GM19455 (cell line): ENCODE measurements at regions not wholly inside any gene's neighbourhood (a gene's known extent, or its start where the extent isn't known, plus 50 kb on each side); places are given as distances from the start of the nearest gene placed in this dataset.
"Not testable (repeated sequence)": the region's sequence is repeated elsewhere in the genome, so short reads cannot be mapped to it uniquely, and the experiment has no call there.

Experiments
- ATAC-seq: cut with Tn5 transposase; IDR thresholded peaks from one replicate; pipeline ENCODE4 v1.9.1; 2021; ENCODE audit not compliant: unreplicated experiment

DNA sequence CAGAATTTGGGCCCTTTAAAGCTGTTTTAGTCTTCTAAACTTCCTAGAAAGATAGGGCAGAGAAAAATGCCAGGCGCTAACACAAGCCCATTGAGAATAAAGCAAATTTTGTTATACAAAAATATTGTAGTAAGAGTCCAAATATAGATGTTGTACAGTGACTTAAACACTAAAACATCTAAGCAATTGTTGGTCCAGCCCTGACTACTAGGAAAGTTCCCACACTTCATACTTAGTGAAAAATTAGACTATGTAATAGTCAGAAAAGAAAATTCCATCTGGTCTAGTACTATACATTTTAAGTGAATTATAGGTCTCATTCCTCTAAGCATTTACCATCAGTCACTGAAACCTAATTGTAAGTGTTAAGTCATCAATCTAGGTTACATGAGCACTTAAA lies 1518.3 kb upstream of the SLC10A2 start:
- ATAC-seq: no peak

DNA sequence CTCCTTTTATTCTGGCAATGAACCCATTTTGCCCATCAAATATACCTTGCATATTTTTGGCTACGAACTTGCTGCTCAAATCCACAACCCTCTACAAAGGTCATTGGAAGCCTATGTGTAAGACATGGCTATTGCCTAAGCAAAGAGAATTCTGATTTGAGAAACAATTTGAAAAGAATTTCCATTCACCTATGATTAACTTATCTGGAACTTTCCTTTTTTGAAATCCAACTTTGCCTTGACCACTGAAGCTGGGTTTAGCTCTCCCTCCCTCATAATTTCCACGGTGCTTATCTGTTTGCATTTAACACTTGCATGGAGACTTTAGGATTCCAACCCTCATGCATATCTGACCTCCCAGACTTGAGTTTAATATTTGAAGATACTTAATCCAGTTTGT lies 1514.7 kb upstream of the SLC10A2 start:
- no peak for ATAC-seq

DNA sequence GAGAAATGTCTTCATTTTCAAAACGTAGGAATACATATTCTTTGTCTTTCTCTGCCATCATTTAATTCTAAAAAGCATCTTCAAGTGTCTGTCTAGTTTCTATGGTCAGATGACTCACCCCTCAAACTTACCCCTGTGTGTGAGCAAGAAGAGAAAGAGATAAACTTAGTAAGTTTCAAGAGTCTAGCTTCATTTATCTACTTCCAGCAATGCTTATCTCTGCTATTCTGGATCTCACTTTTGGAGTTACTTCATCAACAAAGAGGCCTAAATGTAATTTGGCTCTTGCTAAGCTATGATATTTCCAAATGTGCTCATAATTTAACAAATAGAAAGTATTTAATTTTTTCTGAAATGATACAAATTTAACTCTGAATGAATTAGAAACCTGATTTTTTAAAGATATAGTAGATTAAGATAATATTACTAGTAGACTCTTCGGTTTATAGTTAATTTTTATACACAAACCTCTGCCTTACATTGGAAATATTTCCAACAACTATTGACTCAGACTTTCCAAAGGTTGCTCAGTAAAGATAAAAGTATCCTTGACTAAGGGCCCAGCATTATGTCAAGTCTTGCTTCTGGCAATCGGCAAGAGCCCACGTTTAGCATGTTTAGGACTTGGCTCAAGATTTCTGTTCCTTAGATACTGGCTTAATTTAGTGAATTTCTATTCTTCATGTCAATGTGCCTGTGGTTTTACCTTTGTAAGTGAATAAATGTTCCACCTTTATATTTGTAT lies 1511.0 kb upstream of the SLC10A2 start:
- ATAC-seq: no peak

DNA sequence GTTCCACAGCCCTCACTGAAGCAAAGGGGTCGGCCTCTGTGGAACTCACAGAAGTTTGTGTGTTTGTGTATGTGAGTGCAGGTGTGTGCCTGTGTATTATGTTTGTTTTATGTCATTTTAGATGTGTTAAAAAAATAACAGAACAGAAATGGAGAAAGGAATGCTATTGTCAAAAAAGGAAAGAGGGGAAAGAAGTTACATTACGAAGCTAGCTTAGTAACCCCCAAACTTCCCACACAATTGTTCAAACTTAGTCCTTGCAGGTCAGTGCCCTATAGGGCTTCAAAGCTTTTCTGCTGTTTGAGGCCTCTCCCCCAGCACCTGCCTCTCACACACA lies 1505.6 kb upstream of the SLC10A2 start:
- ATAC-seq: no peak

DNA sequence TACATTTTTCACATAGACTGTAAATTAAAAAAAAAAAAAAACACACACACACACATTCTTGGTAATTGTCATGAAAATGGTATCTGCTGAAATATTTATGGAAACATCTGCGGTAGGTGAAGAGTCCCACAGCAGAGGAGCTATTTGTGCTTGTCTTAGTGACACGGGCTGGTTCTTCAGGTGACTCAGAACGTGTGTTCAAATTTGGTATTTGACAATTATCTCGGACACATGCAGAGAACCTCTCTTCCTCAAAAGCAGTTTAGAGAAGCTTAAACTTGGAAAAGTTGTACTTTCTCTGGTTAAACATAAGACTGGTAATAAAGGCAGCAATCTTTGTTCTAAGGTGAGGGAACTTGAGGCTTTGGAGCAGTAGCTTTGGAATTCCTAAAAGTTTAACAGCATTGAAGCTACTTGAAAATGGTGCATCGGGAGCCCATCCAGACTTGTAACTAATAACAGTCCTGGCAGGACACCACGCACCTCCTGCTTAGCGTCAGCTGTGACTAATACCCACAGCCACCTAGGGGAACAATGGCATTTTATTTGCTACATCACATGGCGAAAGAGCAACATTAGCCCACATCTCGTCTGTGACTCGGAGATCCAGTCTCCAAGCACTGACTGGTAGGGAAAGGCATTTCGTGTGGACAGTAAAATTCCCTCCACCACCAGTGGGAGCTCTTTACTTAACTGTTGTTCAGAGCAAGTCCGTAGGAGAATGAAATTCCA lies 1505.1 kb upstream of the SLC10A2 start:
- no peak for ATAC-seq

DNA sequence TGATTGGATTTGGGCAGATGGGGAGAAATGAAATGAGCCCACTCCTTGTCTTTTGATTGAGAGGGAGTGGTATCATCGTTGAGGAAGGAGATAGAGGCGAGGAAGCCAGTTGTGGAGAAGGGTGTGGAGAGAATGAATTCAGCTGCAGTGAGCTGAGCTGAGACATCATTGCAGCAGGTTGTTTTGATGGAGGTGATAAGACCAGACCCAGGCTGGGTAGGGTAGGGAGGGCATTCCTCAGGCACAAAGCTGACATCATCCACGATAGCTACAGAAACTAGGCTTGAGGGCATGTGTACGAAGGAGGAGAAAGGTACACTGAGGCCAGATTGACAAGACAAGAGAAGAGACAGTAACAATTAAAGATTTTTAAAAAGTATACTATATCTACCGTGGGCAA lies 1500.9 kb upstream of the SLC10A2 start:
- no peak for ATAC-seq

DNA sequence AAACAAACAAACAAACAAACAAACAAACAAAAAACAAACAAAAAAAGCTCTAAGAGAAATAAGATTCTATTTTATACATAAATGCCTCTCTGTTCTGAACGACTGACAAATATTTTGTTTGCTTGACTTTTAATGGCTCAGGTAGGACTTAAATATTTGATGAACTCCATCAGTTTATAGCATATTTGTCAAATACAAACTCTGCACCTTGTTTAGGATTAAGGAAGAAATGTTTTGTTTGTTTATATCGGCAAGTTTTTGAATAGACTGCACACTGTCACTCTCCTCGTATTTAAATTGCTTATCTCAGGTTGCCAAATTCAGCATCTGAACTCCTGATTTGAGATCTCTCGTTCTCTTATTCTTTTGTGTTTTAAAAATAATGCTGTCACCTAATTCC lies 1499.7 kb upstream of the SLC10A2 start:
- no peak for ATAC-seq

DNA sequence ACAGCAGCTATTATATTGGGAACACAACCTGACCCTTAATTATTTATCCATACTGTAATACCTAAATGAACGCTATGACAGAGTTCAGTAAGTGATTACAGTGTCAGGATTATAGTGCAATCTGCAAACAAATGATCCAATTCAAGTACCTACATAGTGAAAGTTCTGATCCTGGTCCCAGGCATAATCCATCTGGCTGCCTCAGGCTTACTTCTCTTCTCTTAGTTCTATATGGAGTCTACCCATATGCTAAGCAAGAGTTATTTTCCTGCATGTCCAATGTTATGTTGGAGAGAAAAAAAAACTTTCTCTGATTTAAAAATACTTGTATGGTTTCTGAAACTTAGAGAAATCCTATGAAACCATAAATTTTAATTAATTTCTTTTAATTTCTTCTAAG lies 1487.7 kb upstream of the SLC10A2 start:
- ATAC-seq: no peak

DNA sequence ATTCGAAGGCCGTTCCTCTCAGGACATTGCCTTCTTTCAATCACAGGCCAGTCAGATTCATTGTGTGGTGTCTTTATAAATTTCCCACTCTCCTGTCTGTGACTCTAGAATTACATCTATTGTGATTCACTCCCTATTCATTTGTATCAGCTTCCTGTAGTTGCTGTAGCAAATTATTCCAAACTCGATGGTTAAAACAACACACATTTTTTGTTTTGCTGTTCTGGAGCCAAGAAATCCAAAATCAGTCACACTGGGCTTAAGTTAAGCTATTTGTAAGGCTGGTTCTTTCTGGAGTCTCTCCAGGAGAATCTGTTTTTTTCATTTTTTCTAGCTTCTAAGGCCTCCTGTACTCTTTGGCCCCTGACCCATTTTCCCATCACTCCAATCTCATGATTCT lies 1487.0 kb upstream of the SLC10A2 start:
- ATAC-seq: no peak

DNA sequence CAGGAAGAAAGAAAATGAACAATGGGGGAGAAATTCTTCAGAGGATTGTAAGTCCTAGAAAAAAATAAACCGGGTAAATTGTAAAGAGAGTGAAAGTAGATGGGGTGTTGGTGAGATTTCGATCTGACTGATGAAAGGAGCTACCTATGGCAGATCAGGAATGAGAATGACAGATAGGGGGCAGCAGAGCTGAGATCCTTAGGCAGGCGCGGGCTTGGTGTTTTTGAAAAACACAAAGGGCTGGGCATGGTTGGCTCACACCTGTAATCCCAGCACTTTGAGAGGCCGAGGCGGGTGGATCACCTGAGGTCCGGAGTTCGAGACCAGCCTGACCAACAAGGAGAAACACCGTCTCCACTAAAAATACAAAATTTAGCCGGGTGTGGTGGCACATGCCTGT lies 1468.6 kb upstream of the SLC10A2 start:
- no peak for ATAC-seq

DNA sequence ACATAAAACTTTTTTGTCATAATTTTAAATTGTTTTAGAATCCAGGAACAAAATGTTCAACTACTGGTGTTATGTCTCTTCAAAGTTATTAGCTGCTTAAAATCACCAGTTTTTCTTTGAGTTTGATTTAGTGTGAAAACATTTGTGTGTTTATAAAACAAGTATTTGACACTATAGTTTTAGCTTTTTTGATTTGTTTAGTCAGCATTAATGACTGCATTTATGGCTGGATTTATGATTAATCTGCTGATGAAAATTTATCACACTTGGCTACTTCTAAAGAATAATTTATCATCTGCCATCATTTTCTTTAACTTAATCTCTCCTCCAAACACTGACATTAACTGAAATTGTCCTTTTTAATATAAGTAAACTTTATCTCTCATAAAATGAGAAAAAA lies 1465.9 kb upstream of the SLC10A2 start:
- no peak for ATAC-seq

DNA sequence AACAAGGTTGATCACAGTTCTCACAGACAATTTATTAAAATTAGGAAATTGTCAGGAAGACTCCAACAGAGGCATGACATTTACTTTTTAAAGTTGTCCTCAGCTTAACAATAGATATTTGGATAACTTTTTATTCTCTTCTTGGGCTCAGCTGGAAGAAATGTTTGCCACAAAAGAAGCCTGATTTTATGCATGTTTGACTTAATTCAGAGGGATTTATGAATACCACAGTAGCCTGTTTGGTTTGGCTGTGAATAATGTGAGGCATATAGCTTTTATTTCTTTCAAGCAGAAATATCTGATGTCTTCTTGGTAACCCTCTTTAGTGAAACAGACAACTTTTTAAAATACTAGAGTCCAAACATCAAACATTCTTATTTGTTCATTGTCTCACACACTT lies 1464.5 kb upstream of the SLC10A2 start:
- ATAC-seq: no peak

DNA sequence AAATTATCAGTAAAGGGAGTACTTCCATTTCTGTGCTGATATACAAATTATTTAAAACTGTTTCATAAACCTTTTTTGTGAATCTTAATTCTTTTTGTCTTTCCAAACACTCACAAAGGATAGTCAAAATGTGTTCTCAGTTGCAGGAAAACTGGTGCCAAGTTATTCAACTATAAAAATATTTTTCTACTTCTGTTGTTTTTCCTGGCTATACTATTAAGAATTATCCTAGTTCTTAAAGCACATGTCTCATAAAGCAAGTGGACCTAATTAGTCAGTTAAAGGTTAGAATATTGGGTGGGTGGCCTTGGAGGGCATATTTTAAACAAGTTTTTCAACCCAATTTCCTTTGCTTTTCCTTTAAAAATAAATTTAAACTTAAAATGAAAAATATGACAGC lies 1460.3 kb upstream of the SLC10A2 start:
- no peak for ATAC-seq

DNA sequence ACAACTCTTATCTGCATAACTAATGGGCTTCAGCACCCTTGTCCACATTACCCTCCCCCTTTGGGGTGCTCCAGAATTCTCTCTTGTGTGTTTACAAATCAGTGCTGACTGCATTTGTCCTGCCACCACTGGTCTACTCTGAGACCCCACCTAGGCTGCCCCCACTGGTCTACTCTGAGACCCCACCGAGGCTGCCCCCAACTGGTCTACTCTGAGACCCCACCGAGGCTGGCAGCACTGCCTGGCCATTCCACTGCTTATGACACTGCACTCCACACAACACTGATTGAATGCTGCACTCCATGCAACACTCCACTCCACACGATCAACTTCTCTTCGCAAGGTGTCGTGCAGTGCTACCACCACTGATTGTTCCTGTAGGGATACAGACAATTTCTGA lies 1459.2 kb upstream of the SLC10A2 start:
- ATAC-seq: no peak

DNA sequence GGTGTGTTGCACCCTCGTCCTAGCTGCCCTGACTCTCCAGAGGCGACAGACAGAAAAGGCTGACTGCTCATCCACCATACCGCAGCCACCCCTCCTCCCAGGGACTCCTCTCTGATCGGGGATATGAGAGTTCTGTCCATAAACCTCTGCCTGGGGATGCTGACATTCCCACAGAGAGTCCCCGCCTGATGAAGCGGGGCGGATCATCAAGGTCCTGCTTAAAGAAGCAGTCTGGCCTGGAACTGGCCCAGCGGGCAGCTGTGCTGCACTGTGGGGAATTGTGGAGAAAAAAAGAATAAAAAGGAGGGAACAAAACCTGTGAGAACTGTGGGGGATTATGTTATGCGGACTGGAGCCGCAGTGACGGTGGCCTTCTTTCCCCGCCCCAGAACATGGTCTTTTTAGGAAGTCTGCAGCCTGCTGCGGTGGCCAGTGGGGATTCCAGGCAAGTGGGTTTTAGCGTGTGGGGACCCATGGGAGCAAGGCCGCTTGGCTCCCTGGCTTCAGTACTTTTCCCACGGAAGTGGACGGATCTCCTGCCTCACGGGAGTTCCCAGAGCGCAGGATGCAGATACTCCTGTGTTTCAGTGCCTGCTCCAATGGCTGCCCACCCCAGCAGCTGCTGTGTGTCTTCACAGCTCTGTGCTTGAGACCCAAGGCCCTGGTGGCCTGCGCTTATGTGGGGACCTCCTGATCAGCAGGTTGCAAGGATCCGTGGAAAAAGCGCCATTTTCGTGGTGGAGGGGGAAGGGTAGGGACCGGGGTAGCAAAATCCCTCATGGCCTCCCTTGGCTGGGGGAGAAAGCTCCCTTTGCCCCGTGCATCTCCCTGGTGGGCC lies 1456.2 kb upstream of the SLC10A2 start:
- ATAC-seq: no peak

DNA sequence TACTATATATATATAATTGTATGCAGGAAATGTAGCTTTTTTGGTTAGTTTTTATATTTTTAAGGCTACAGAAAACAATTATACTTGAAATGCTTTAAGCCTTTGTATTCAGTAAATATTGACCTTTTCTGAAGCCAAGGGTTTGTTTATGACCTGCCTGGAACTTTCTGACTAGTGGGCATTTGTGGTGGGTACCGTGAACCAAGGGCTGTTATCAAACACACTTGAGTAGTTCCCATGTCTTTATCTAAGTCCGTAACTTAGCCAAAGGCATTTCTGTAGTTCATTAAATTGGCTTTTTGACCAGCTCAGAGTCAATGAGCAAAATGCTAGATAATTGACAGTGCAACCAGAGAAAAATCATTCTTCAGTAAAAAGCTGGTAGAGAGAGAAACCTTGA lies 1444.2 kb upstream of the SLC10A2 start:
- ATAC-seq: no peak

DNA sequence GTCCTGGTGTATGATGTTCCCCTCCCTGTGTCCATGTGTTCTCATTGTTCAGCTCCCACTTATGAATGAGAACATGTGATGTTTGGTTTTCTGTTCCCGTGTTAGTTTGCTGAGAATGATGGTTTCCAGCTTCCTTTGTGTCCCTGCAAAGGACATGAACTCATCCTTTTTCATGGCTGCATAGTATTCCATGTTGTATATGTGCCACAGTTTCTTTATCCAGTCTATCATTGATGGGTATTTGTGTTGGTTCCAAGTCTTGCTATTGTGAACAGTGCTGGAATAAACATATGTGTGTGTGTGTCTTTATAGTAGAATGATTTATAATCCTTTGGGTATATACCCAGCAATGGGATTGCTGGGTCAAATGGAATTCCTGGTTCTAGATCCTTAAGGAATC lies 1427.3 kb upstream of the SLC10A2 start:
- not testable (repeated sequence) for ATAC-seq

DNA sequence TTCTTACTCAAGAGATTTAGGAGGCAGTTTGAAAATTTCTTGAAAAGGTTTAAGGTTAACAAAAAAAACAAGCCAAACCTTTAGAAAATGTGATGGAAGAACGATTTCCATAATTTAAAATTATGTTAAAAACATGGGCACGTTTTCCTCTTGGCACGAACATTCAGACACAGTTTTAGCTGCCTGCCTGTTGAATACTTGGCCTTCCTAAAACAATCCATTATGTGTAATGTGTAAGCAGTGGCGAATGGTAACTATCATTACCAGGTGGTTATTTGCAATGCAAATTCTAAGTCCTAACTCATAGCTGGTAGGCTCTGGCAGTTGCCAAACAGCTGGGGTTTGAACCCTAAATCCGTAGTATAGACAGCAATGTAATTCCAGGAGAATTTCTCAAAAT lies 1425.7 kb upstream of the SLC10A2 start:
- no peak for ATAC-seq

DNA sequence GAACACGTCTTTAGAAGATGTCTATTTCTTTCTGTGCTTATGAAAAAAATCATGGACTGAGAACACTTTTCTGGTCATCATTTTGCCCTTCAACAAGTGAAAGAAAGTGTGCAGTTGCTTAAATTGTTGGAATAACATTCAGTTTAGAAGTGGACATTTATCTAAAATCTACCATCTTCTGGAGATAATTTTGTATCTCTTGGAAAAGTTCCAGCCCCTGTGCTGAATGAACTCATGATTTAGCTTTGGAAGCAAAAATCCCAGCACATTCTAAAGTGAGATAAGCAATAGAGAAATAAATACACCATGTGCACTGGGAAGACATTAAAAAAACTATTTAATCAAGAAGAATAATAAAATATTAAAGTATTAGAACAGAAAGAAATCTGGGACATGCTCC lies 1420.8 kb upstream of the SLC10A2 start:
- ATAC-seq: no peak

DNA sequence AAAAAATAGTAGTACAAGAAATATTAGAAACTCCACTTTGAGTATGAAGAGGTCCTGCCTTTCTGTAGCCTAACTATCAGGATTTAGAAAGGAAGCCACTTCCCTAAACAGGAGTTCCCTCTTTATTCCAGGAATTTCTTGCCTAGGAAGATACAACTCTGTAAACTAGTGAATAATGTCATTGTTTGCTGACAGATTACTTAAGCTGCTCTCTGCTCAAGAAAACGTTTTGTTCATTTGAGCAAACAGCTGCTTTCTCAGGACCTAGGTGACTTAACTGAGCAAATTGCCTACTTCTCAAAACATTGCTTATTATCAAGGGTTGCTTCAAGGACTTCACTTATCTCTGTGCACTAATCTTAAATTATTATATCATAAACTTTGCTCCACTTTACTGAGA lies 1419.4 kb upstream of the SLC10A2 start:
- ATAC-seq: no peak

DNA sequence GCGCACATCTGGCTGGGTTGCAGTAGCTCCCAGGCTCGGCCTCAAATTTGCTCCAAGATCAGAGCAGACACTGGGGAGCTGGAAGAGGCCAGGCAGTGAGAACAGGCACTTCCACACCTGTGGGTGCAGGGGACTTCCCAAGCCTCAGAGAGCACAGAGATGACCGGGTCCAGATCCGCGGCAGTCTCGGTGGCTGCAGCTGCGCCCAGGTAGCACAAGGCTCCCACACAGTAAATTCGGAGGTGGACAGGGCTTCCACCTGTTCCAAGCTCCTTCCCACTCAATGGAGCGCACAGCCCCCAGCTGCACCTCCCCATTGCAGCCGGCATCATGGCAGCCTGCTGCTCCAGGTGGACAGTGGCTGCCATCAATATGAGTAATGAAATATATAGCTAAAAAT lies 1417.4 kb upstream of the SLC10A2 start:
- ATAC-seq: no peak

DNA sequence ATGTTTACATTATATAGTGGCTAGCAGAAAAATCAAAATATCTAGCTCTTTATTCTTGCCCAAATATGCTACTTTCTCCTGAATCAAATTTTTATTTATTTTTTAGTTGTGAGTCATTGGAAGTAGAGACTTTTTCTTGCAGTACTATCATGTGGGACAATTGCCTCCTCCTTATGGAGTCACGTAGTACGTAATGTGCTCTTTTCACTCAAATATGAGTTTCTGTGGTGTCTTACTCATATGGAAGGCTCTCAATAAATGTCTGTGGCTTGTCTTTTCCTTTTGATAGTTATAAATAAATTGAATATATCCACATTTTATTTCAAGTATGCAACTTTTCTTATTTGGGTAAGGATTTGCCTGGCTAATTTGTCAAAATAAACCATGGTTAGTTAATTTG lies 1411.0 kb upstream of the SLC10A2 start:
- ATAC-seq: no peak
